Osteocyte (in vitro differentiated cells): ENCODE measurements at regions not wholly inside any gene's neighbourhood (a gene's known extent, or its start where the extent isn't known, plus 50 kb on each side); places are given as distances from the start of the nearest gene placed in this dataset.
"Not testable (repeated sequence)": the region's sequence is repeated elsewhere in the genome, so short reads cannot be mapped to it uniquely, and the experiment has no call there.

Experiments
- DNase-seq: peaks from one replicate; pipeline ENCODE4 v3.0.0; 2021; ENCODE audit warnings: mixed read lengths; ENCODE audit not compliant: unreplicated experiment; ENCODE audit errors: extremely low spot score
- H3K27ac Mint-ChIP-seq: one replicate; pipeline ENCODE4 v1.8.0; 2021; ENCODE audit warnings: mild to moderate bottlenecking, mixed read lengths; ENCODE audit not compliant: unreplicated experiment
- H3K27me3 Mint-ChIP-seq: one replicate; pipeline ENCODE4 v1.8.0; 2021; ENCODE audit warnings: mixed read lengths; ENCODE audit not compliant: unreplicated experiment
- H3K36me3 Mint-ChIP-seq: one replicate; pipeline ENCODE4 v1.8.0; 2021; ENCODE audit warnings: mixed read lengths; ENCODE audit not compliant: unreplicated experiment
- H3K4me1 Mint-ChIP-seq: one replicate; pipeline ENCODE4 v1.8.0; 2021; ENCODE audit warnings: mixed read lengths; ENCODE audit not compliant: unreplicated experiment
- H3K4me3 Mint-ChIP-seq: one replicate; pipeline ENCODE4 v1.8.0; 2021; ENCODE audit warnings: mild to moderate bottlenecking, moderate library complexity, mixed read lengths; ENCODE audit not compliant: unreplicated experiment
- H3K9me3 Mint-ChIP-seq: one replicate; pipeline ENCODE4 v1.8.0; 2021; ENCODE audit warnings: mixed read lengths; ENCODE audit not compliant: unreplicated experiment
- TF ChIP-seq, protein P1 (sequence below): fragments of 200-600 bp; sonication (generic); IDR thresholded peaks from 2 replicates; pipeline ENCODE4 v1.5.0; 2021; ENCODE audit warnings: antibody characterized with exemption, mild to moderate bottlenecking, moderate library complexity

GRCh38 chr5:38677636-38678035 is 121.2 kb upstream of the LIFR start:
- H3K4me1 Mint-ChIP-seq: peaks cover 5% of the 10 kb centered on the region
- H3K27me3 Mint-ChIP-seq: peaks cover 30% of the 10 kb centered on the region
- no peak overlapping the region for H3K4me3 Mint-ChIP-seq
- no peak for DNase-seq
- H3K9me3 Mint-ChIP-seq: no peaks in the 10 kb centered on the region
- no peak overlapping the region for H3K27ac Mint-ChIP-seq
- TF ChIP-seq, protein P1, sequence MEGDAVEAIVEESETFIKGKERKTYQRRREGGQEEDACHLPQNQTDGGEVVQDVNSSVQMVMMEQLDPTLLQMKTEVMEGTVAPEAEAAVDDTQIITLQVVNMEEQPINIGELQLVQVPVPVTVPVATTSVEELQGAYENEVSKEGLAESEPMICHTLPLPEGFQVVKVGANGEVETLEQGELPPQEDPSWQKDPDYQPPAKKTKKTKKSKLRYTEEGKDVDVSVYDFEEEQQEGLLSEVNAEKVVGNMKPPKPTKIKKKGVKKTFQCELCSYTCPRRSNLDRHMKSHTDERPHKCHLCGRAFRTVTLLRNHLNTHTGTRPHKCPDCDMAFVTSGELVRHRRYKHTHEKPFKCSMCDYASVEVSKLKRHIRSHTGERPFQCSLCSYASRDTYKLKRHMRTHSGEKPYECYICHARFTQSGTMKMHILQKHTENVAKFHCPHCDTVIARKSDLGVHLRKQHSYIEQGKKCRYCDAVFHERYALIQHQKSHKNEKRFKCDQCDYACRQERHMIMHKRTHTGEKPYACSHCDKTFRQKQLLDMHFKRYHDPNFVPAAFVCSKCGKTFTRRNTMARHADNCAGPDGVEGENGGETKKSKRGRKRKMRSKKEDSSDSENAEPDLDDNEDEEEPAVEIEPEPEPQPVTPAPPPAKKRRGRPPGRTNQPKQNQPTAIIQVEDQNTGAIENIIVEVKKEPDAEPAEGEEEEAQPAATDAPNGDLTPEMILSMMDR: no peak
- H3K36me3 Mint-ChIP-seq: no peaks in the 10 kb centered on the region

DNA sequence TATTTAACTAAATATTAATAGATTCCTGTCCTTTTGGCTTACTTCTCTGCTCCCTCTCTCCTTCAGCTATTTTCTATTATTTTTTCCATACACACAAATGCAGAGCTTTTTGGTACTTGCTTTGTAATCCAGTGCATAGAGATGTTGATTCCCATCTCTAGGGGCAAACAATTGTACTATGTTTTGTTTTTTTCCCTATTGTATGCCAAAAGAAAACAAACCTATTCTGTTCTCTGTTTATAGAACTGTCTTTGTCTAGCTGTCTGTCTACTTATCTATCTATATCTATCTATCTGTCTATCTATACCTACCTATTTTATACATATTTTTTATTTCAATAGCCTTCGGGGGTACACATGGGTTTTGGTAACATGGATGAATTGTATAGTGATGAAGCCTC is 121.6 kb upstream of the LIFR start:
- Mint-ChIP-seq H3K9me3 (no peaks in the 10 kb centered on the region), H3K36me3 (no peaks in the 10 kb centered on the region), H3K4me1 (peaks cover 2% of the 10 kb centered on the region), H3K4me3 (no peak overlapping the region), H3K27me3 (peaks cover 34% of the 10 kb centered on the region), H3K27ac (no peak overlapping the region)
- no peak for DNase-seq
- TF ChIP-seq, protein P1: no peak

GRCh38 chr5:38678697-38679096 is 122.3 kb upstream of the LIFR start:
- H3K36me3 Mint-ChIP-seq, DNase-seq, H3K4me1 Mint-ChIP-seq, H3K27ac Mint-ChIP-seq, H3K9me3 Mint-ChIP-seq, H3K4me3 Mint-ChIP-seq: not testable (repeated sequence)
- peaks cover 34% of the 10 kb centered on the region for H3K27me3 Mint-ChIP-seq

DNA sequence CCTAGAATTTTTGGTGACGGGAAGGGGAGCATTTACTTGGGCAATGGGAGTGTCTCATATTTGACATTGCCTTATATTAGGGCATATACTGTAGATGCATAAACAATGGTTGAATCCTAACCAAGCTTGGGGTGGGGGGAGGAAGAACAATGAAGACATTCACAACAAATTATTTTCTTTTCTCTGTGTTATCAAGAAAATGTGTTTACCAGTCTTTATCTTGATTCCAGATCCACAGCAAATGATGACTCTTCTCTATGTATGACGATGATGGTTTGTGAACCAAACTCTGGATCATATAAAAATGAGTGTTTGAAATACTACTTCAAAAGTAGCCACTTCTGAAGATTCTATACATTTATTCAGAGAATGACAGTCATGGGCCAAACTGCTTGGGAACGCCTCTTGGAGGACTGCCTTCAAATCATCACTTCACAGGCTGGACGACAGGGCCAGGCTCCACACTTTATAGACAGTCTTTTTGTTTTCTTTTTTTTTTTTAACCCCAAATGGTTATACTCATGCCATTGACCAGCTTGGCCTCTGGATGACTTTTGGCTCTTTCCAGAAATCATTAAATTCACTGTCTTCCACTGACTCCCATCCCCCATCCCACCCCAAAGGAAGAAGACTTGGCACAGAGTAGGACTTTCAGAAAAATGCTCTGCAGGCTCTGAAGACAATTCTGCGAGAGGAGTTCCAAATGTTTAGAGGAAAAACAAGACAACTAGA is 123.8 kb upstream of the LIFR start:
- Mint-ChIP-seq H3K9me3 (no peaks in the 10 kb centered on the region), H3K27ac (no peak overlapping the region), H3K36me3 (no peaks in the 10 kb centered on the region), H3K27me3 (peaks cover 37% of the 10 kb centered on the region), H3K4me1 (peaks cover 2% of the 10 kb centered on the region), H3K4me3 (no peak overlapping the region)
- DNase-seq: no peak
- TF ChIP-seq, protein P1: no peak

GRCh38 chr5:38681029-38681706 is 124.7 kb upstream of the LIFR start:
- Mint-ChIP-seq H3K36me3 (no peaks in the 10 kb centered on the region), H3K9me3 (no peaks in the 10 kb centered on the region), H3K4me1 (peaks cover 2% of the 10 kb centered on the region), H3K4me3 (no peak overlapping the region), H3K27ac (no peak overlapping the region), H3K27me3 (peaks cover 33% of the 10 kb centered on the region)
- no peak for DNase-seq
- TF ChIP-seq, protein P1: no peak
